Stomach (tissue), 8 donors: ENCODE measurements at regions not wholly inside any gene's neighbourhood (a gene's known extent, or its start where the extent isn't known, plus 50 kb on each side); places are given as distances from the start of the nearest gene placed in this dataset.
A peak's percentile ranks its signal among the peaks of the same experiment; 100 is the strongest.
"Not testable (repeated sequence)": the region's sequence is repeated elsewhere in the genome, so short reads cannot be mapped to it uniquely, and the experiment has no call there.

Experiments used
- DNase-seq, 2 donors: peaks; one replicate each; pipeline versions ENCODE4 v3.0.0 to v3.0.0-alpha.2; 2013 to 2019
- H3K27ac ChIP-seq, 5 donors: fragments of 200-600 bp in 4 of 5; sonication (generic) in 4 of 5; one replicate each; pipeline ENCODE4 v1.5.1; 2013 to 2019; ENCODE audit warnings: mild to moderate bottlenecking in 1 of 5, moderate library complexity in 1 of 5
- H3K27me3 ChIP-seq, 3 donors: fragments of 200-600 bp; sonication (generic); one replicate each; pipeline ENCODE4 v1.5.1; 2017 to 2019; ENCODE audit warnings: mixed run types in 1 of 3
- H3K36me3 ChIP-seq, 4 donors: fragments of 200-600 bp; sonication (generic); 1 replicate in 3 of 4; 2 replicates in 1 of 4; pipeline ENCODE4 v1.5.1; 2016 to 2019
- H3K4me1 ChIP-seq, 4 donors: fragments of 200-600 bp; sonication (generic); one replicate each; pipeline ENCODE4 v1.5.1; 2016 to 2019
- H3K4me3 ChIP-seq, 4 donors: fragments of 200-600 bp; sonication (generic) in 3 of 4; one replicate each; pipeline ENCODE4 v1.5.1; 2016 to 2019; ENCODE audit warnings: mild to moderate bottlenecking in 1 of 4
- H3K9me3 ChIP-seq, 4 donors: fragments of 200-600 bp; sonication (generic); one replicate each; pipeline ENCODE4 v1.5.1; 2016 to 2019
- EP300 ChIP-seq: sonication (generic); formaldehyde crosslinking; IDR thresholded peaks from one replicate; pipeline ENCODE4 v1.6.1; 2017; ENCODE audit warnings: antibody characterized with exemption
- POLR2A ChIP-seq, 4 donors: fragments of 450-650 bp; IDR thresholded peaks; one replicate each; pipeline ENCODE4 v1.6.1; 2016; ENCODE audit warnings: antibody characterized with exemption in 4 of 4, control low read depth in 2 of 4, mild to moderate bottlenecking in 1 of 4, moderate library complexity in 1 of 4
- POLR2AphosphoS5 ChIP-seq, 3 donors: sonication (generic); formaldehyde crosslinking; IDR thresholded peaks; one replicate each; pipeline ENCODE4 v1.6.1; 2016; ENCODE audit warnings: antibody characterized with exemption in 3 of 3
- WGBS, 5 donors: extraction: QIAGEN DNeasy Blood & Tissue Kit in 3 of 5; methylation state at CpG; one replicate each; pipeline versions ENCODE4 v1.1.5 to v1.1.7; 2013 to 2018; 5-methylcytosine and 5-hydroxymethylcytosine counted together
- intact Hi-C: fragments of 100-400 bp; cut with DNase I; formaldehyde crosslinking; loops from one replicate; pipeline ENCODE4 v1.15.1; 2023; ENCODE audit warnings: low total_unique reads
- TF ChIP-seq, protein P1 (sequence below), 7 experiments: fragments of 450-650 bp in 4 of 7; fragments of 200-600 bp in 3 of 7; sonication (generic) in 3 of 7; IDR thresholded peaks; one replicate each; pipeline ENCODE4 v1.5.1; 2016 to 2019; ENCODE audit warnings: antibody characterized with exemption in 7 of 7, control low read depth in 2 of 7, mild to moderate bottlenecking in 1 of 7
- donor health status: healthy with polysubstance abuse.
- donor health status: Bipolar disorder and iron deficiency.
- donor health status: healthy.

DNA sequence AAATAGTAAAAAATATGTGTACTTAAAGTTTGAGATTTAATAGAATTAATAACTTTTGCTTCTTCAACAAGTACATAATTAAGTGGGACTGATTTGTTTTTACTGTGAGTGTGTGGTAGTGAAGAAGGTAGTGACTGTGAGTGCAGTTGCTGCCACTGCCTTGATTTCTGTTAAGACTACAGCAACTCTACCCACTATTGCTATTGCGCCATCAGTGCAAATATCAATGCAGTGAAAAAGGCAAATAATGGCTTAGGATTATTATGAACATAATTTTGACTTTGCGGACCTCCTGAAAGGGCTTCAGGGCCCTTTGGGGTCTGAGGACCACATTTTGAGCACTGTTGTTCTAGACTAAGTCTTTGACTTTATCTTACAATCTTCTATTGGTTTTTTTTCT is 112.0 kb upstream of the PITX1 start:
- H3K27ac ChIP-seq, result no peak overlapping the region
- no peaks in the 10 kb centered on the region for H3K36me3 ChIP-seq
- peaks cover 0 to 25% (median 15%) of the 10 kb centered on the region in 4 donors for H3K4me1 ChIP-seq
- no peak overlapping the region for H3K4me3 ChIP-seq
- WGBS, 5 donors, result 47 to 77% (median 63%) methylated on average over 2 of the region's 2 CpGs
- no peaks in the 10 kb centered on the region for H3K27me3 ChIP-seq
- TF ChIP-seq EP300, result no peak
- TF ChIP-seq POLR2A (IDR thresholded peaks at IDR 0.05), result no peak
- TF ChIP-seq, protein P1, sequence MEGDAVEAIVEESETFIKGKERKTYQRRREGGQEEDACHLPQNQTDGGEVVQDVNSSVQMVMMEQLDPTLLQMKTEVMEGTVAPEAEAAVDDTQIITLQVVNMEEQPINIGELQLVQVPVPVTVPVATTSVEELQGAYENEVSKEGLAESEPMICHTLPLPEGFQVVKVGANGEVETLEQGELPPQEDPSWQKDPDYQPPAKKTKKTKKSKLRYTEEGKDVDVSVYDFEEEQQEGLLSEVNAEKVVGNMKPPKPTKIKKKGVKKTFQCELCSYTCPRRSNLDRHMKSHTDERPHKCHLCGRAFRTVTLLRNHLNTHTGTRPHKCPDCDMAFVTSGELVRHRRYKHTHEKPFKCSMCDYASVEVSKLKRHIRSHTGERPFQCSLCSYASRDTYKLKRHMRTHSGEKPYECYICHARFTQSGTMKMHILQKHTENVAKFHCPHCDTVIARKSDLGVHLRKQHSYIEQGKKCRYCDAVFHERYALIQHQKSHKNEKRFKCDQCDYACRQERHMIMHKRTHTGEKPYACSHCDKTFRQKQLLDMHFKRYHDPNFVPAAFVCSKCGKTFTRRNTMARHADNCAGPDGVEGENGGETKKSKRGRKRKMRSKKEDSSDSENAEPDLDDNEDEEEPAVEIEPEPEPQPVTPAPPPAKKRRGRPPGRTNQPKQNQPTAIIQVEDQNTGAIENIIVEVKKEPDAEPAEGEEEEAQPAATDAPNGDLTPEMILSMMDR (IDR thresholded peaks at IDR 0.05), result no peak
- TF ChIP-seq POLR2AphosphoS5 (IDR thresholded peaks at IDR 0.05), result no peak
- no peak for DNase-seq
- intact Hi-C loops, result no loop called here
- no peaks in the 10 kb centered on the region for H3K9me3 ChIP-seq

DNA sequence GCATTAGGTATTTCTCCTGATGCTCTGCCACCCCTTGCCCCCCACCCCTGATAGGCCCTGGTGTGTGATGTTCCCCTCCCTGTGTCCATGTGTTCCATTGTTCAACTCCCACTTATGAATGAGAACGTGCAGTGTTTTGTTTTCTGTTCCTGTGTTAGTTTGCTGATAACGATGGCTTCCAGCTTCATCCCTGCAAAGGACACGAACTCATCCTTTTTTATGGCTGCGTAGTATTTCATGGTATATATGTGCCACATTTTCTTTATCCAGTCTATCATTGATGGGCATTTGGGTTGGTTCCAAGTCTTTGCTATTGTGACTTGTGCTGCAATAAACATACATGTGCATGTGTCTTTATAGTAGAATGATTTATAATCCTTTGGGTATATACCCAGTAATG is 109.7 kb upstream of the PITX1 start:
- H3K4me3 ChIP-seq, intact Hi-C loops, H3K36me3 ChIP-seq, H3K27me3 ChIP-seq, H3K9me3 ChIP-seq, DNase-seq: not testable (repeated sequence)
- 66 to 85% (median 77%) methylated on average over 4 of the region's 4 CpGs for WGBS, 5 donors
- peak overlapping the region in 2 of 5 donors; percentile 83 to 85 for H3K27ac ChIP-seq
- H3K4me1 ChIP-seq, result peaks cover 0 to 48% (median 25%) of the 10 kb centered on the region in 4 donors

DNA sequence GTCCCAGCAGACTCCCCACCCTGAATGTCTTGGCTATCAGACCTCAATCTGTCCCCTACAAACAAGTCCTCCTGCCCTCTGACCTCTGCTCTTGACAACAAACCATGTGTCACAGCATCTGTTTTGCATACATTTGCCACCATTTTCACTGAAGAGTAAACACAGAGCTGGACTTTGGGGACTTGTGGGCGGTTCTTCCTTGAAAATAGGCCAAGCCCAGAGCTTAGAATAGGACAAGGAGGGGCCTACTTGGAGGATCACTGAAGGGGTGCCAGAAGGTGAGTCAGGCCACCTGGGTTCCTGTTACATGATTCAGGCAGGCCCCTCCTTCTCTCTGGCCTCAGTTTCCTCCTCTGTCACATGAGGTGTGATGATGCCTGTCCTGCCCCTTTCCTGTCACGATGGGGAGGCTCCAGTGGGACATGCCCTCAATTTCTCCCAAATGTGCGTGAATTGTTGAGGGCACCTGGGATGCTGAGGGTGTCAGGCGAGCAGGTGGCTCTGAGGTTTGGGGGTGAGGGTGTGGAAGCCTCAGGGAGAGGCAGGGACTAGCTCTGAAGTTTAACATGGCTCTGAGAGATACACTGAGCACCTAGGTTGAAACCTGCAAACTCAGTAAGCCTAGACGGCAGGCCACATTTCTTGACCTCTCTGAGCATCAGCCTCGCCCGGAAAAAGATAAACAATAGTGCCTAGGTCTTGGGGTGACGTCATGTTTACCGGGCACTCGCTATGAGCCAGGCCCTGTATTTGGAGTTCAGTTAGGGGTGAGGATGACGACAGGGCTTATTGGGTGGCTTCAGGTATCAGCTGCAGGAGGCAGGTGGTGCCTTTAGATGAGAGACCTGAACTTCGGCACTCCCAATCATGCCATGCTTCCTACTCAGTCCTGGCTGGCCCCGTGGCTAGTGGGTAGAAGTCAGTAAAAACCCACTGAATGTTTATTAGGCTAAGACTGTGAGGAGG is 107.6 kb upstream of the PITX1 start:
- Histone ChIP-seq H3K4me3 (no peak overlapping the region), H3K9me3 (no peaks in the 10 kb centered on the region), H3K4me1 (peaks cover 0 to 48% (median 27%) of the 10 kb centered on the region in 4 donors), H3K27ac (peak overlapping the region; percentile 43 to 85 (median 83)), H3K27me3 (no peaks in the 10 kb centered on the region), H3K36me3 (no peaks in the 10 kb centered on the region)
- DNase-seq, result peak; percentile 45 to 72
- 43 to 63% (median 49%) methylated on average over 13 of the region's 13 CpGs for WGBS, 5 donors
- intact Hi-C loops, result no loop called here
- TF ChIP-seq POLR2A (IDR thresholded peaks at IDR 0.05) (no peak), POLR2AphosphoS5 (IDR thresholded peaks at IDR 0.05) (peak in 1 of 3 donors; percentile 3)

DNA sequence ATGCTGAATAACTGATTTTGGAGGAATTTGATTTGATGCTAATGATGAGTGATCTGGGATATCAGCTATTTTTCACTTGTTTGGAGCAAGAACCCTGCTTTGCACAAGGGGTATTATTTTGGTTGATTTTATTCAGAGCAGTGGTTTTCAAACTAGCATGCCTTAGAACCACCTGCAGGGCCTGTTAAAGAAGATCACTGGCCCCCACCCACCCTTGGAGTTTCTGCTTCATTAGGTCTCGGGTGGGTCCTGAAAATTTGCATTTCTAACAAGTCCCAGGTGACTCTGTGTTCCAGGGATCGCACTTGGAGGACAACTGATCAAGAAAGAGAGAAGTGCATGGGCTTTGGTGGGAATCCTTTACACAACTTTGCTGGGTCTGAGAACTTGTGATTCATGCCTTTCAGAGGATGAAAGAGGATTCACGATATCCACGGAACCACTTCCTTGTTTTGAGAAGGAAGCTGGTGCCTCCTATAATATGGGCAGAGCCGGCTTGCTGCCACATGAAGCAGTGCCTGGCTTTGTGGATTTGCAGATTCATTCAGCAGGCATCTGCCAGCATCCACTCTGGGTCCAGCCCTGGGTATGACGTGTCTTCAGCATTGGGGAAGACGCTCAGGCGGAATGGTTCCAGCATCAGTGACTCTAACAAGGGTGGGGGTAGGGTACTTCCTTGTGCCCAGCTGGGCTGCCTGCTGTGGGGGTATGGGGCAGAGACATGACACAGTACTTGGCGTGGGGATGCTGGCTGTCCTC is 106.6 kb upstream of the PITX1 start:
- intact Hi-C loops, result no loop called here
- WGBS, 5 donors, result 64 to 71% (median 69%) methylated on average over 8 to 9 of the region's 9 CpGs
- Histone ChIP-seq H3K27me3 (no peaks in the 10 kb centered on the region), H3K4me1 (peaks cover 0 to 50% (median 32%) of the 10 kb centered on the region in 4 donors), H3K4me3 (no peak overlapping the region), H3K36me3 (no peaks in the 10 kb centered on the region), H3K27ac (peak overlapping the region; percentile 39 to 85 (median 83)), H3K9me3 (no peaks in the 10 kb centered on the region)
- TF ChIP-seq POLR2A (IDR thresholded peaks at IDR 0.05), result no peak
- TF ChIP-seq POLR2AphosphoS5 (IDR thresholded peaks at IDR 0.05), result peak in 2 of 3 donors; percentile 24 to 32
- DNase-seq, result peak in 1 of 2 donors; percentile 44

DNA sequence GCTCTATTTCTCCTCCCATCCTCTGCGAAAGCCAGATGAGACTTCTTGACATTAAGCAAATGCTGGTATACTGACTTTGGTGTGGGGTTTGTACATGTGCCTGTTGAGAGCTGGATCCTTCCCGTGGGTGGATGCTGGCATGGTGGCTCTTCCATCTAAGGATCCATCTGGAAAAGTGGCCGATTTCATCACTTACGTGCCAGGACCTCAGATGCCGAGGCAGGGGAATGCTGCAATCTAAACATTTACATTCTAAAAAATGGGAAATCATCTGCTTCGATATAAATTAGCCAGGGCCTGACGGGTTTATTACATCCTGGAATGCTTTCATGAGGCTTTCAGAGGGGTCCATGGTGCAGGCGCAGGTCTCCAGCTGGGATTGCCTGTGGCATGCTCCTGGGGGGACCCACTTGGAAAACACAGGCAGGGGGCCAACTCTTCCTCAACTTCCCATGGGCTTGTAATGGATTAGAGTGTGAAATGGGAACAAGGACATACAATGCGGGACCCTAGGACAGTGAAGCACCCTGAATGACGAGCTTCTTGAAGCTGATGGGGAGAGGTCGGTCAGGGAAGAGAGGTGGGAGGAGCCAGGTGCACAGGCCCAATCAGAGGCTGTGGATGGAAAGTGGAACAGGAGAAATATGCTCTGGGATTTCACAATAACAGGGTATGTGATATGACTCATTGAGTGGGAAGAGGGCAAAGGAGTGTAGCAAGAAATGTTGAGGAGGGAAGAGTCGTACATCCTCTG is 105.5 kb upstream of the PITX1 start:
- H3K4me3 ChIP-seq, result no peak overlapping the region
- no peak for TF ChIP-seq POLR2A (IDR thresholded peaks at IDR 0.05)
- peak; percentile 44 to 79 (median 44) for TF ChIP-seq POLR2AphosphoS5 (IDR thresholded peaks at IDR 0.05)
- TF ChIP-seq, protein P1 (IDR thresholded peaks at IDR 0.05), result no peak
- no peak for TF ChIP-seq EP300
- peak in 1 of 2 donors; percentile 62 for DNase-seq
- H3K27ac ChIP-seq, result peak overlapping the region in 4 of 5 donors; percentile 71 to 85 (median 84)
- WGBS, 5 donors, result 68 to 80% (median 73%) methylated on average over 12 of the region's 12 CpGs
- no peaks in the 10 kb centered on the region for H3K9me3 ChIP-seq
- no peaks in the 10 kb centered on the region for H3K36me3 ChIP-seq
- H3K27me3 ChIP-seq, result no peaks in the 10 kb centered on the region
- H3K4me1 ChIP-seq, result peaks cover 0 to 51% (median 42%) of the 10 kb centered on the region in 4 donors
- intact Hi-C loops, result no loop called here
